Suprapubic skin (tissue), 4 donors: ENCODE measurements at regions not wholly inside any gene's neighbourhood (a gene's known extent, or its start where the extent isn't known, plus 50 kb on each side); places are given as distances from the start of the nearest gene placed in this dataset.
"Not testable (repeated sequence)": the region's sequence is repeated elsewhere in the genome, so short reads cannot be mapped to it uniquely, and the experiment has no call there.

Source experiments
- DNase-seq, 2 donors: peaks; one replicate each; pipeline ENCODE4 v3.0.0-alpha.2; 2019; ENCODE audit warnings: low spot score in 2 of 2
- H3K27ac ChIP-seq: fragments of 200-600 bp; sonication (generic); one replicate; pipeline ENCODE4 v1.5.1; 2019
- H3K27me3 ChIP-seq: fragments of 200-600 bp; sonication (generic); one replicate; pipeline ENCODE4 v1.5.1; 2019
- H3K36me3 ChIP-seq: fragments of 200-600 bp; sonication (generic); one replicate; pipeline ENCODE4 v1.5.1; 2019
- H3K4me1 ChIP-seq: fragments of 200-600 bp; sonication (generic); one replicate; pipeline ENCODE4 v1.5.1; 2019
- H3K4me3 ChIP-seq: fragments of 200-600 bp; sonication (generic); one replicate; pipeline ENCODE4 v1.5.1; 2019; ENCODE audit warnings: mild to moderate bottlenecking
- H3K9me3 ChIP-seq: fragments of 200-600 bp; sonication (generic); one replicate; pipeline ENCODE4 v1.5.1; 2019
- EP300 ChIP-seq: sonication (generic); formaldehyde crosslinking; IDR thresholded peaks from one replicate; pipeline ENCODE4 v1.6.1; 2017; ENCODE audit warnings: antibody characterized with exemption
- POLR2A ChIP-seq, 2 donors: fragments of 450-650 bp; IDR thresholded peaks; one replicate each; pipeline ENCODE4 v1.6.1; 2017; ENCODE audit warnings: antibody characterized with exemption in 2 of 2, mild to moderate bottlenecking in 2 of 2, moderate library complexity in 2 of 2
- POLR2AphosphoS5 ChIP-seq, 3 donors: sonication (generic); formaldehyde crosslinking; IDR thresholded peaks; one replicate each; pipeline ENCODE4 v1.6.1; 2017; ENCODE audit warnings: antibody characterized with exemption in 3 of 3
- WGBS: methylation state at CpG from one replicate; pipeline ENCODE4 v1.1.5; 2018; 5-methylcytosine and 5-hydroxymethylcytosine counted together
- TF ChIP-seq, protein P1 (sequence below), 2 donors: fragments of 200-600 bp in 1 of 2; fragments of 450-650 bp in 1 of 2; sonication (generic) in 1 of 2; IDR thresholded peaks; one replicate each; pipeline ENCODE4 v1.5.1; 2016 to 2019; ENCODE audit warnings: antibody characterized with exemption in 2 of 2, mild to moderate bottlenecking in 1 of 2, moderate library complexity in 1 of 2

DNA sequence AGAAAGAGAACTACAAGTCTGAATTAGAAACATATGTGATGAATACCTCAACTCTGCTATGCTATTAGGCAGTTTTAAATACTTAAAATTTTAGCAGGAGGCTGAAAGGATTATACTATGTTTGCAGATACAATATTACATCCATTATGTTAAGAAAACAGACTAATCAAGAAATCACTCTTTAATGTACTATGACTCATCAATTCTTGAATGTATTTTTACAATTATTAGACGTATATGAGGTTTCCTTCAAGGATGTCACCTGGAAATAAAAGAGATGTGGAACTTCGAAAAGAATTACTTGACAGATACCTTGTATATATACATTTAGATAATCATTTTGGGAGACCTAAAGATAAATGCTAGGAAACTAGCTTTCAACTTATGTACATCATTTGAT is 835.6 kb upstream of the MIR17HG start:
- WGBS: 52% methylated on average over 2 of the region's 2 CpGs
- Histone ChIP-seq H3K4me1 (no peaks in the 10 kb centered on the region), H3K9me3 (no peaks in the 10 kb centered on the region), H3K27ac (no peak overlapping the region), H3K36me3 (no peaks in the 10 kb centered on the region), H3K27me3 (no peaks in the 10 kb centered on the region), H3K4me3 (no peak overlapping the region)
- no peak for TF ChIP-seq POLR2A (IDR thresholded peaks at IDR 0.05)
- TF ChIP-seq, protein P1, sequence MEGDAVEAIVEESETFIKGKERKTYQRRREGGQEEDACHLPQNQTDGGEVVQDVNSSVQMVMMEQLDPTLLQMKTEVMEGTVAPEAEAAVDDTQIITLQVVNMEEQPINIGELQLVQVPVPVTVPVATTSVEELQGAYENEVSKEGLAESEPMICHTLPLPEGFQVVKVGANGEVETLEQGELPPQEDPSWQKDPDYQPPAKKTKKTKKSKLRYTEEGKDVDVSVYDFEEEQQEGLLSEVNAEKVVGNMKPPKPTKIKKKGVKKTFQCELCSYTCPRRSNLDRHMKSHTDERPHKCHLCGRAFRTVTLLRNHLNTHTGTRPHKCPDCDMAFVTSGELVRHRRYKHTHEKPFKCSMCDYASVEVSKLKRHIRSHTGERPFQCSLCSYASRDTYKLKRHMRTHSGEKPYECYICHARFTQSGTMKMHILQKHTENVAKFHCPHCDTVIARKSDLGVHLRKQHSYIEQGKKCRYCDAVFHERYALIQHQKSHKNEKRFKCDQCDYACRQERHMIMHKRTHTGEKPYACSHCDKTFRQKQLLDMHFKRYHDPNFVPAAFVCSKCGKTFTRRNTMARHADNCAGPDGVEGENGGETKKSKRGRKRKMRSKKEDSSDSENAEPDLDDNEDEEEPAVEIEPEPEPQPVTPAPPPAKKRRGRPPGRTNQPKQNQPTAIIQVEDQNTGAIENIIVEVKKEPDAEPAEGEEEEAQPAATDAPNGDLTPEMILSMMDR (IDR thresholded peaks at IDR 0.05): no peak
- TF ChIP-seq POLR2AphosphoS5 (IDR thresholded peaks at IDR 0.05): no peak
- no peak for TF ChIP-seq EP300
- no peak for DNase-seq

DNA sequence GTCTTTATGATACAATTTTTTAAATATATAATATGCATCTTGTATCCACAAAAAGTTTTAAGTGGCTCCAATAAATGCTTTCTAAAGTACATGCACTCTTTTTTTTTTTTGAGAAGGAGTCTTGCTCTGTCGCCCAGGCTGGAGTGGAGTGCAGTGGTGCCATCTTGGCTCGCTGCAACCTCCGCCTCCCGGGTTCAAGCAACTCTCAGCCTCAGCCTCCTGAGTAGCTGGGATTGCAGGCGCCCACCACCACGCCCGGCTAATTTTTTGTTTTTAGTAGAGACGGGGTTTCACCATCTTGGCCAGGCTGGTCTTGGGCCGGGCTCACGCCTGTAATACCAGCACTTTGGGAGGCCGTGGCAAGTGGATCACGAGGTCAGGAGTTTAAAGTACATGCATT is 832.8 kb upstream of the MIR17HG start:
- not testable (repeated sequence) for H3K36me3 ChIP-seq, H3K27ac ChIP-seq, H3K4me3 ChIP-seq, DNase-seq, H3K9me3 ChIP-seq, H3K27me3 ChIP-seq, H3K4me1 ChIP-seq
- 95% methylated on average over 12 of the region's 12 CpGs for WGBS

DNA sequence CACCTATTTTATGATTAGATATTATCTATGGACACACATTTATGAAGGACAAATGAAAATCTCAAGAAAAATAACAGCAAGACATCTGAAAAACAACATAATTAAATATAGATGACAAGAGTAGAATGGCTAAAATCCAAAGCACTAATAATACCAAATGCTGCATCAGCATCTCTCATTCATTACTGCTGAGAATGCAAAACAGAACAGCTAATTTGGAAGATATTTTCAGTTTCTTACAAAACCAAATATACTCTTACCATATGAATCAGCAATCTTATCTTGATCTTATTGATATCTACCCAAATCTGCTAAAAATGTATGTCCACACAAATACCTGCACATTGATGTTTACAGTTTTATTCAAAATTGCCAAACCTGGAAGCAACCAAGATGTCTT is 829.1 kb upstream of the MIR17HG start:
- no peaks in the 10 kb centered on the region for H3K9me3 ChIP-seq
- H3K36me3 ChIP-seq: no peaks in the 10 kb centered on the region
- H3K27me3 ChIP-seq: no peaks in the 10 kb centered on the region
- TF ChIP-seq POLR2AphosphoS5 (IDR thresholded peaks at IDR 0.05) (no peak), EP300 (no peak), POLR2A (IDR thresholded peaks at IDR 0.05) (no peak)
- TF ChIP-seq, protein P1 (IDR thresholded peaks at IDR 0.05): no peak
- H3K27ac ChIP-seq: no peak overlapping the region
- H3K4me3 ChIP-seq: no peak overlapping the region
- H3K4me1 ChIP-seq: no peaks in the 10 kb centered on the region
- DNase-seq: no peak

DNA sequence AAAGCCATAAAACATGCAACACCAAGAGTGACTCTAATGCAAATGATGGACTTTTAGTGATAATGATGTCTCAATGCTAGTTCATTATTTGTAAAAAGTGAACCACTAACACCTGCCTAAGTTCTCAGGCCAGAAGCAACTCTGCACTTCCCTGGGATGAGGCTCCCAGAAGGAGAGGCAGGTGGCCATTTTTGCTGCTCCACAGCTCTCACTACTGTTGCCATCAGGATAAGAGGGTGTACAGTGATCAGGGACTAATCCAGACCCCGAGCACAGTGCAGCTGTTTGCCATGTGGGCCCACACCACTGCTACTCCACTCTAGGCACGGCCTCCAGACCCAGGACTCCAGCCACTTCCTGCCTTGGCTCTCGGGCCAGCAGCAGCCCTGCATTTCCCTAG is 828.3 kb upstream of the MIR17HG start:
- Histone ChIP-seq H3K27me3 (no peaks in the 10 kb centered on the region), H3K4me3 (no peak overlapping the region), H3K4me1 (no peaks in the 10 kb centered on the region), H3K9me3 (no peaks in the 10 kb centered on the region), H3K27ac (no peak overlapping the region), H3K36me3 (no peaks in the 10 kb centered on the region)
- no peak for TF ChIP-seq POLR2AphosphoS5 (IDR thresholded peaks at IDR 0.05)
- TF ChIP-seq EP300: no peak
- no peak for TF ChIP-seq POLR2A (IDR thresholded peaks at IDR 0.05)
- TF ChIP-seq, protein P1 (IDR thresholded peaks at IDR 0.05): no peak
- DNase-seq: no peak
- 63% methylated on average over 2 of the region's 3 CpGs for WGBS

DNA sequence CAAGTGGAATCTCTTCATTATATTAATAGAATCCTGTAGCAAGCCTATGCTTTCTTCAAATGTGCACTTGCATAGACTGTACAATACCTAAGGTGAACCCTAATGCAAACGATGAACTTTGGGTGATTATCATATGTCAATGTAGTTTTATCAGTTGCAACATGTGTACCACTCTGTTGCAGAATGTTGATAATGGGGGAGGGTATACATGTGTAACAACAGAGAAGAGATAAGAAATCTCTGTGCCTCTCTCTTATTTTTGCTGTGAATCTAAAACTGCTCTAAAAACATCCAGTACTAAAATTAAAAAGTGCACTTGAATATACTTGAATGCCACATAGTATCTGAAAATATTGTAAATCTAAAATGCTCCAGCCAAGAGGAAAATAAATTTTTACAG is 820.8 kb upstream of the MIR17HG start:
- TF ChIP-seq POLR2A (IDR thresholded peaks at IDR 0.05): no peak
- TF ChIP-seq EP300: no peak
- TF ChIP-seq, protein P1 (IDR thresholded peaks at IDR 0.05): no peak
- no peak for TF ChIP-seq POLR2AphosphoS5 (IDR thresholded peaks at IDR 0.05)
- WGBS: 48% methylated on average over 1 of the region's 1 CpG
- Histone ChIP-seq H3K4me3 (no peak overlapping the region), H3K27ac (no peak overlapping the region), H3K36me3 (no peaks in the 10 kb centered on the region), H3K9me3 (no peaks in the 10 kb centered on the region), H3K27me3 (no peaks in the 10 kb centered on the region), H3K4me1 (no peaks in the 10 kb centered on the region)
- DNase-seq: no peak

DNA sequence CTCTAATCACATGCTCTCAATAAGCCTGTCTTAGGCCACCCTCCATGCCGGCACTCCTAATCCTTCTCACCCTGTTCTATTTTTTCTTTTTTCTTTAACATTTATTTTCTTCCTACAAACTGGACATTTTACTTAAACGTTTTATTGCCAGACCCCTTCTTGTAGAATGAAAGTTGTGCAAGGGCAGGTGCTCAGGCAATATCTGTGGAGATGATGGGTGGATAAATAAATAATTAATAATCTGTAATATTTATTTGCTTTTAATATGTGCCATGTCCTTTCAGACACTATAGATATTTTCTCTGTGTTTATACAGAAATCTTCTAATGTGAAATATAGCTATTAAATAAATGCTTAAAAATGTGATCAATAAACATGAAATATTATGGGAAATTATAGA is 815.7 kb upstream of the MIR17HG start:
- Histone ChIP-seq H3K27ac (no peak overlapping the region), H3K9me3 (no peaks in the 10 kb centered on the region), H3K4me3 (no peak overlapping the region), H3K4me1 (no peaks in the 10 kb centered on the region), H3K27me3 (no peaks in the 10 kb centered on the region), H3K36me3 (no peaks in the 10 kb centered on the region)
- TF ChIP-seq POLR2AphosphoS5 (IDR thresholded peaks at IDR 0.05): no peak
- TF ChIP-seq EP300: no peak
- TF ChIP-seq POLR2A (IDR thresholded peaks at IDR 0.05): no peak
- TF ChIP-seq, protein P1 (IDR thresholded peaks at IDR 0.05): no peak
- 78% methylated on average over 2 of the region's 2 CpGs for WGBS
- no peak for DNase-seq
